ENCODE measurements at regions not wholly inside any gene's neighbourhood (a gene's known extent, or its start where the extent isn't known, plus 50 kb on each side); places are given as distances from the start of the nearest gene placed in this dataset.
"Not testable (repeated sequence)": the region's sequence is repeated elsewhere in the genome, so short reads cannot be mapped to it uniquely, and the experiment has no call there.

GRCh38 chr21:22352088-22352487 lies 1353.9 kb downstream of the NCAM2 start:
- ATAC-seq (no peak), DNase-seq (ENCODE audit: low spot score in 2 of 2) (no peak)
- Mint-ChIP-seq H3K9me3 (peaks cover 3% of the 10 kb centered on the region), H3K4me1 (no peaks in the 10 kb centered on the region), H3K4me3 (no peak overlapping the region), H3K27ac (no peak overlapping the region), H3K36me3 (no peaks in the 10 kb centered on the region)

GRCh38 chr21:22355949-22356348 lies 1357.7 kb downstream of the NCAM2 start:
- DNase-seq (ENCODE audit: low spot score in 2 of 2) (no peak), ATAC-seq (no peak)
- Mint-ChIP-seq H3K4me1 (no peaks in the 10 kb centered on the region), H3K9me3 (peaks cover 3% of the 10 kb centered on the region), H3K36me3 (no peaks in the 10 kb centered on the region), H3K27ac (no peak overlapping the region), H3K4me3 (no peak overlapping the region)

GRCh38 chr21:22356663-22357062 lies 1358.5 kb downstream of the NCAM2 start:
- Mint-ChIP-seq H3K27ac (no peak overlapping the region), H3K4me3 (no peak overlapping the region), H3K36me3 (no peaks in the 10 kb centered on the region), H3K9me3 (peaks cover 3% of the 10 kb centered on the region), H3K4me1 (no peaks in the 10 kb centered on the region)
- DNase-seq (ENCODE audit: low spot score in 2 of 2) (no peak), ATAC-seq (no peak)

- not testable (repeated sequence) for H3K4me1 Mint-ChIP-seq; H3K9me3 Mint-ChIP-seq; ATAC-seq; H3K27ac Mint-ChIP-seq; H3K4me3 Mint-ChIP-seq; DNase-seq (ENCODE audit: low spot score in 2 of 2); H3K36me3 Mint-ChIP-seq
Observed at GRCh38 chr21:22359599-22359998, 1361.4 kb downstream of the NCAM2 start.

- H3K27ac Mint-ChIP-seq: no peak overlapping the region
- peaks cover 10% of the 10 kb centered on the region for H3K9me3 Mint-ChIP-seq
- no peak for DNase-seq (ENCODE audit: low spot score in 2 of 2)
- no peak overlapping the region for H3K4me3 Mint-ChIP-seq
- no peaks in the 10 kb centered on the region for H3K36me3 Mint-ChIP-seq
- no peak for ATAC-seq
- no peaks in the 10 kb centered on the region for H3K4me1 Mint-ChIP-seq
Observed at GRCh38 chr21:22363504-22363903, 1365.3 kb downstream of the NCAM2 start.

- no peaks in the 10 kb centered on the region for H3K4me1 Mint-ChIP-seq
- H3K4me3 Mint-ChIP-seq: no peak overlapping the region
- H3K36me3 Mint-ChIP-seq: no peaks in the 10 kb centered on the region
- DNase-seq (ENCODE audit: low spot score in 2 of 2) (no peak), ATAC-seq (no peak)
- no peak overlapping the region for H3K27ac Mint-ChIP-seq
- peaks cover 10% of the 10 kb centered on the region for H3K9me3 Mint-ChIP-seq
Observed at GRCh38 chr21:22364163-22364562, 1366.0 kb downstream of the NCAM2 start.

GRCh38 chr21:22374218-22374969 lies 1376.2 kb downstream of the NCAM2 start:
- Mint-ChIP-seq H3K4me3 (no peak overlapping the region), H3K4me1 (no peaks in the 10 kb centered on the region), H3K9me3 (peaks cover 11% of the 10 kb centered on the region), H3K27ac (no peak overlapping the region), H3K36me3 (no peaks in the 10 kb centered on the region)
- DNase-seq (ENCODE audit: low spot score in 2 of 2) (no peak), ATAC-seq (no peak)

- not testable (repeated sequence) for DNase-seq (ENCODE audit: low spot score in 2 of 2); H3K4me1 Mint-ChIP-seq; H3K36me3 Mint-ChIP-seq; ATAC-seq; H3K4me3 Mint-ChIP-seq; H3K27ac Mint-ChIP-seq
- peaks cover 18% of the 10 kb centered on the region for H3K9me3 Mint-ChIP-seq
Observed at GRCh38 chr21:22377795-22378194, 1379.6 kb downstream of the NCAM2 start.

GRCh38 chr21:22393324-22393723 lies 1395.1 kb downstream of the NCAM2 start:
- Mint-ChIP-seq H3K4me3 (no peak overlapping the region), H3K4me1 (no peaks in the 10 kb centered on the region), H3K9me3 (peaks cover 21% of the 10 kb centered on the region), H3K36me3 (no peaks in the 10 kb centered on the region), H3K27ac (no peak overlapping the region)
- no peak for DNase-seq (ENCODE audit: low spot score in 2 of 2)
- ATAC-seq: no peak

GRCh38 chr21:22395965-22396364 lies 1397.8 kb downstream of the NCAM2 start:
- Mint-ChIP-seq H3K27ac (no peak overlapping the region), H3K36me3 (no peaks in the 10 kb centered on the region), H3K4me3 (no peak overlapping the region), H3K4me1 (no peaks in the 10 kb centered on the region), H3K9me3 (peaks cover 23% of the 10 kb centered on the region)
- no peak for DNase-seq (ENCODE audit: low spot score in 2 of 2)
- no peak for ATAC-seq

GRCh38 chr21:22399681-22400514 lies 1401.7 kb downstream of the NCAM2 start:
- Mint-ChIP-seq H3K27ac (no peak overlapping the region), H3K9me3 (peaks cover 21% of the 10 kb centered on the region), H3K4me1 (no peaks in the 10 kb centered on the region), H3K4me3 (no peak overlapping the region), H3K36me3 (no peaks in the 10 kb centered on the region)
- no peak for ATAC-seq
- DNase-seq (ENCODE audit: low spot score in 2 of 2): no peak

- no peak overlapping the region for H3K4me3 Mint-ChIP-seq
- H3K36me3 Mint-ChIP-seq: no peaks in the 10 kb centered on the region
- DNase-seq (ENCODE audit: low spot score in 2 of 2) (no peak), ATAC-seq (no peak)
- H3K9me3 Mint-ChIP-seq: peaks cover 29% of the 10 kb centered on the region
- H3K27ac Mint-ChIP-seq: no peak overlapping the region
- no peaks in the 10 kb centered on the region for H3K4me1 Mint-ChIP-seq
Observed at GRCh38 chr21:22409571-22409970, 1411.4 kb downstream of the NCAM2 start.

- no peaks in the 10 kb centered on the region for H3K36me3 Mint-ChIP-seq
- no peak for ATAC-seq
Observed at GRCh38 chr21:22416555-22416954, 1418.3 kb downstream of the NCAM2 start.

GRCh38 chr21:22421416-22422180 lies 1423.4 kb downstream of the NCAM2 start:
- H3K27ac Mint-ChIP-seq: no peak overlapping the region
- H3K4me3 Mint-ChIP-seq: no peak overlapping the region
- no peak for DNase-seq (ENCODE audit: low spot score in 2 of 2)
- no peak for ATAC-seq
- no peaks in the 10 kb centered on the region for H3K36me3 Mint-ChIP-seq
- H3K4me1 Mint-ChIP-seq: no peaks in the 10 kb centered on the region
- peaks cover 7% of the 10 kb centered on the region for H3K9me3 Mint-ChIP-seq

More at GRCh38 chr21:22416555-22416954, 1418.3 kb downstream of the NCAM2 start:
- peaks cover 13% of the 10 kb centered on the region for H3K9me3 Mint-ChIP-seq
- DNase-seq (ENCODE audit: low spot score in 2 of 2): no peak
- H3K27ac Mint-ChIP-seq: no peak overlapping the region
- no peak overlapping the region for H3K4me3 Mint-ChIP-seq
- H3K4me1 Mint-ChIP-seq: no peaks in the 10 kb centered on the region

- Mint-ChIP-seq H3K27ac (no peak overlapping the region), H3K9me3 (peaks cover 10% of the 10 kb centered on the region), H3K4me3 (no peak overlapping the region), H3K36me3 (no peaks in the 10 kb centered on the region), H3K4me1 (no peaks in the 10 kb centered on the region)
- DNase-seq (ENCODE audit: low spot score in 2 of 2) (no peak), ATAC-seq (no peak)
Observed at GRCh38 chr21:22438428-22439086, 1440.3 kb downstream of the NCAM2 start.

Measured in stimulated activated effector memory CD8-positive, alpha-beta T cell treated with anti-CD3 and anti-CD28 coated beads, Interleukin-12 subunit alpha, Interleukin-12 subunit beta, amount 100 ng/mL, for 72 hours (primary cell).